GM21360 (cell line): ENCODE measurements at regions not wholly inside any gene's neighbourhood (a gene's known extent, or its start where the extent isn't known, plus 50 kb on each side); places are given as distances from the start of the nearest gene placed in this dataset.
"Not testable (repeated sequence)": the region's sequence is repeated elsewhere in the genome, so short reads cannot be mapped to it uniquely, and the experiment has no call there.

Experiments used
- ATAC-seq: cut with Tn5 transposase; IDR thresholded peaks from one replicate; pipeline ENCODE4 v1.9.1; 2021; ENCODE audit warnings: mild to moderate bottlenecking, moderate library complexity; ENCODE audit not compliant: unreplicated experiment

DNA sequence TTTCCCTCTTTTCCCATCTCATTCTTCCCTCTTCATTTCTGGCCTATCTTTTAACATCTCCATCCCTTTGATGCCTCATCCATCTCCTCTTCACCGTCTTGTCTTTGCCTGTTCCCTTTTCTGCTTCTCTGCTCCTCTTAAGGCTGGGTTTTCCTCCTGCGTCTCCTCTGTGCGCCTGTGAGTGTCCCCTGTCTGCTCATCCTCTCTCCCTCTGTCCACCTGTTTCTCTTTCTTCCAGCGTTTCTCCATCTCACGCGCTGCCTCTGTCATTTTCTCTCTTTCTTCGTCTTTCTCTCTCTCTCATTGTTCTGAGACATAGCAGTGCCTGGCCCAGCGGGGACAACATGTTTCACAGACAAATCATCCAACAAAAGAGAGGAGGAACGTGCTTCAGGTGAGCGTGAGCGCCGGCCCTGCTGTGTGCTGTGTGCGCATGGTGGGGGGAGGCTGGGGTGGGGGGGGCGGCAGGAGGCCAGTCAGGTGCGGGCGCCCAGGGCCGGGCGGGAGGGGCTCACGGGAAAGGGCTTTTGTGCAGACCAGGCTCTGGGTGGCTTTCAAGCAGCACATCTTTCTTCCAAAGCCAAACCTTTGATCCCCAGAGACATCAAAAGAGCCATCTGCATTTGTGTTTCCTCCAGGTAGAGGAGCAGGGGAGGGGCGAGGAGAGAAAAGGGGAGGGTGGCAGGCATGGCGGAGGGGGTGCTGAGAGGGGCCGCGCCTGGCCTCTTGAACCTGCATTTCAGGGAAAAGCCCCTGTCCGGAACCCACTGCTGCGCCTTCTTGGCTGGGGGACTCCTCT, 121.3 kb downstream of the VEGFA start:
- no peak for ATAC-seq

DNA sequence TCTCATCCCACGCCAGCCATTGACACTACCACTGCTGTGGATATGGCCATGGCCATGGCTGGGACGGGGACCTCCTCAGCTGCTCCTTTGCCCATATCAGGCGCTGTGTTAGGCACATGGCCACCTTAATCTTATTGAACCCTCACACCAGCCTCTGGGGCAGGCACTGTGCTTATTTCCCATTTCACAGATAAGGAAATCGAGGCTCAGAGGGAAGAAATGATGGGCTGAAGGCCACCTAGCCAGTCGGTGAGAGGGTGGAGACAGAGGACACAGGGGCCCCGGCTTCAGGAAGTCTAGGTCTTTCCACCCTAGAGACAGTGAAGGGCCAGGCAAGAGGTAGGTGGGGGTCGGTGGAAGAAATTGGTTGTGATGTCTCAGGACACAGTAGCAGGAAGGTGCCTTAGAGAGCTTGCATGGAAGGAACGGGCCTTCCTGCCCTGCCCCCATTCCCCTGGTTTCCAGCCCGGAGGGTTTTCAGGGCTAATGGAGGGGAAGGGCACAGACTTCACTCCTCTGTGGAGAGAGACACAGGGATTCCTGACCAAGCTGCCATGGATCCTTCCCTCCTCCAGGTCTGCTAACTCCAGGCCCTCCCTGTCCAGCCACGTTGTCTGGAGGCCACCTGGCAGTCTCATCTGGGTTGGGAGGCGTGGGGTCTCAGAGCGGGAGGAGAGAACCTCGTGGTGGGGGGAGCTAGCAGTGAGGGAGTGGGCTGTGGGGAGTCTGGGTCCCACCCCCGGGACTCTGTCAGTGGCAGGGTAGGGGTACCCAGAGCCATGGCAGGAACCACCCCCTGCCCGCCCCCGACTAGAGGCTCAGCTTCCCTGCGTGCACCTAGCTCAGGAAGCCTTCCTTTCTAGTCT, 120.4 kb downstream of the VEGFA start:
- ATAC-seq, result no peak

DNA sequence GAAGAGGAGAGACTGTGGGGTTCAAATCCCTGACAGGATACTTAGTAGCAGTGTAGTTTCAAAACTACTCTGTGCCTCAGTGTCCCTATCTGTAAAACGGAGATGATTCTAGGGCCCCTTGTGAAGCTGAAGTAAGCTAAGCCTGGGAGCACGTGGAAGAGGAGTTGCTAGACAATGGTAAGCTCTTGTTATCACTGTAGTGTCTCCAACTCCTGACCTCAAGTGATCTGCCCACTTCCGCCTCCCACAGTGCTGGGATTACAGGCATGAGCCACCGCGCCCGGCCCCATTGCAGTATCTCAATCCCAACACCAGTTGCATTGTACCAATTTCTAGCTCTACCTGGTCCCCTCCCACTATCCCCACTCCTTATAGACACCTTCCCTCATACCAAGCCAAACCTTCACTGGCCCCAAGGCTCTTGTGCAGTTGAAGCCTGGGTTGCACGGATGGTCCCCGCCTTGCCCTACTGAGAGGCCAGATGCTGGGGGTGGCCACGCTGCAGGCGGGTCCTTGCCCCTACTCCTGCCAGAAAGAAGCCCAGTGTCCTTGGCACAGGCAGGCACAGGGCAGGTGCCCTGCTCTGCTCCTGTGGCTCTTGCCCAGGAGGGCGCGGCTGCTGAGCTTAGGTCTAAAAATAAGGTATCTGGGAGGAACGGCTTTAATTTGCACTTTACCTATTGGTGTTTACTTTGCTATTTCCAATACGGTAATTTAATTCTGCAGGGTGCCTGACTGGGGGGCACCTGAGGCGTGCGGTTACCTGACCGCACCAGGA, 118.1 kb downstream of the VEGFA start:
- no peak for ATAC-seq

DNA sequence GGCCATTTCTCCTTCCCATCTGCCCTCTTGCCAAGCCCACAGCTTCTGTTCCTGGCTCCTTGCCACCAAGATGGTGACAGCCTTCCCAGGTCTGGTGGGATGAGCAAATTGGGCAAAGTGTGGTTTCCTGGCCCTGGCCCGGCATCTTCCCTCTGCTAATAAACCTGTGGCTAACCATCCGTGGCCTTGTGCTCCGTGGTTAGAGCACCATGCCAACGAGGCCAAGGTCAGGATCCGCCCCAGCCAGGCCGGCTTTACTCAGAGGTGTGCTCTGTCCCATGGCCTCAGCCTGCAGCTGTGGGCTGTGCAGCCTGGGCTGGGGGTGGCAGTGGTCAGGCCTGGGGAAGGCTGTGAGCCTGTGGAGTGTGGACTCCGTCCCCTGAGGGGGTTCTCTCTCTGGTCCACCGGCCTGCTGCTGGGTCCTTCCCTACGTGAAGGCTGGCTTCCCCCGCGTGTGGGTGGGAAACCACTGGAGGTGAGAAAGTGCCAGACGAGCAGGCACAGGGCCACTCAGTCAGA, 117.4 kb downstream of the VEGFA start:
- ATAC-seq, result no peak

DNA sequence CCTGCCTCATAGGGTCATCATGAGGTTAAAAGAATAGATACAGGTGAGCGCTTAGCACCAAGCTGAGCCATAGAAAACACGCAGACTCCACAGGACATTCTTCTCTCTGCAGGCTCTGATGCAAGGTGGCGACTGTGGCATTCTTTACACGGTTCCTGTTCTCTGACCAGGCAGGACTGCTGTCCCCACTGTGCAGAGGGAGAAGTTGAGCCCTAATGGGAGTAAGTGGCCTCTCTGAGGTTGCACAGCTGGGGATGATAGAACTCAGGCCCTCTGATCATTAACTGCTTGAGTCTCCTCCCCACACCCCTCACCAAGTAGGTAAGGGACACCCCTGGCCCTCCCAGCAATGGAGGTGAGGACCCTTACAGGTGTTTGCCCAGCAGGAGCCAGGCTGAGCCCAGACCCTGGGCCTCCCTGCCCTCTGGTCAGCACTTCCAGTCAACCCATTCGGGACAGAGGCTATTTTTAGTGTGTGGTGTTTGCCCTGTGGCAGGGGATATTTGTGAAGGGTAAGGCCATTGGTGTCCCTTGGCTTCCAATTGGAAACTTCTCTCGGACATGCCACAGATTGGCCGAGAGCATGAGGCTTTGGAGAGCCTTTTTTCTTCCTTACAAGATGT, 116.8 kb downstream of the VEGFA start:
- ATAC-seq, result no peak

DNA sequence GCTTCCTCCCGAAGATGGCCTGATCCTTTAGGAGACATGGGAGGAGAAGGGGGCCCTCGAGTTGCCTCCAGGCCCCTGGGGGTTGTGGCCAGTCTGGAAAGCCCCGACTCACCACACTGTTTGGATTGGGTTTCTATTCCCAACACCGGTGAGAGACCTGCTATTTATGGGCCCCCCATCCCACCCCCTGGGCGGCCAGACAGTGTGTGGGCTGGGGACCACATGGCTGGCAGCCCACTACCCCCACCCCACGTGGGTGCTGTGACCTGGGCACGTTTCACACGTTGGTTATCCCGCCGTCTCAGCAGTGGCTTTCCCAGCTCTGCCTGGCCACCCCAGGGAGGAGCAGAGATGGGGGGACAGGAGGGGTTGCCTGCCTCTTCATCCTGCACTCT, 116.1 kb downstream of the VEGFA start:
- no peak for ATAC-seq

DNA sequence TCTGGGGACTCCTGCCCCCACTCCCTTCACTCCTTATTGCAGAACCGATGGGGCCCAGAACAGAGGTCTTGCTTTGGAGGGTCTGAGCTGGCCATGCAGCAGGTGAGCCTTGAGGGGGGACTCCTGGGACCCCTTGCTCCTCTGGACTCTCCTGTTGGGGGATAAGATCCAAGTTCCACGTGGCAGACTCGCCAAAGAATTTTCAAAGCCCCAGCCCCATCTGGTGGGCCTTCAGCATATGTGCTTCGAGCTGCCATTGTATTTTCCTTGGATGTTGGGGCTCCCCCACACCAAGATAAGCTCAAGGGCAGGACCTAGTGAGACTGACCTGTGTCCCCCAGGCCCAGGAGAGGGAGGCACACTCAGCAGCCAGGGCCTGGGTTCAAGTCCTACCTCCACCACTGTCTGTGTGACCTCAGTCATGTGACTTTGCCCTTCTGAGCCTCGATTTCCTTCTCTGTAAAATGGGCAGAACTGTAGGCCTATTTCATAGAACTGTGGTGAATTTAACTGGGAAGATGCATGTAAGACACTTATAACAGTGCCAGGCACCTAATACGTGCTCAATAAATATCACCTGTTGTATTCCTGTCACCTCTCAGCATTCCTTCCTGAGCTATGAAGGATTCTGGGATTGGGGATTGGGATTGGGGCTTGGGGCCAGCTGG, 115.5 kb downstream of the VEGFA start:
- no peak for ATAC-seq

DNA sequence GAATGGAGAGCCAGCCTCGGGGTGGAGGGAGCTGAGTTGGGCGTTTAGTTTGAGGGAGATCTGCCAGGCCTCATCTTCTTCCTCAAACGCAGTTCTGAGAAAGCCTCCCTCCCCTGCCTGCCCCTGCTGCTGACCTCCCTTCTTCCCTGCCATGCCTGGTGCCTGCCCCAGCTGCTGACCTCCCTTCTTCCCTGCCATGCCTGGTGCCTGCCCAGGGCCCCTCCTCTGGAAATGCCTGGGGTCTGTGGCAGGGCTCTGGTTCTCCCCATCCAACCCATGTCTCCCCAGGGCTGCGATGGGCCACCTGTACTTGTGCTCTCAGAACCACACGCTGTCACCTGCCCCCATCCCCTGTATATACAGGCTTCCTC, 114.6 kb downstream of the VEGFA start:
- no peak for ATAC-seq

DNA sequence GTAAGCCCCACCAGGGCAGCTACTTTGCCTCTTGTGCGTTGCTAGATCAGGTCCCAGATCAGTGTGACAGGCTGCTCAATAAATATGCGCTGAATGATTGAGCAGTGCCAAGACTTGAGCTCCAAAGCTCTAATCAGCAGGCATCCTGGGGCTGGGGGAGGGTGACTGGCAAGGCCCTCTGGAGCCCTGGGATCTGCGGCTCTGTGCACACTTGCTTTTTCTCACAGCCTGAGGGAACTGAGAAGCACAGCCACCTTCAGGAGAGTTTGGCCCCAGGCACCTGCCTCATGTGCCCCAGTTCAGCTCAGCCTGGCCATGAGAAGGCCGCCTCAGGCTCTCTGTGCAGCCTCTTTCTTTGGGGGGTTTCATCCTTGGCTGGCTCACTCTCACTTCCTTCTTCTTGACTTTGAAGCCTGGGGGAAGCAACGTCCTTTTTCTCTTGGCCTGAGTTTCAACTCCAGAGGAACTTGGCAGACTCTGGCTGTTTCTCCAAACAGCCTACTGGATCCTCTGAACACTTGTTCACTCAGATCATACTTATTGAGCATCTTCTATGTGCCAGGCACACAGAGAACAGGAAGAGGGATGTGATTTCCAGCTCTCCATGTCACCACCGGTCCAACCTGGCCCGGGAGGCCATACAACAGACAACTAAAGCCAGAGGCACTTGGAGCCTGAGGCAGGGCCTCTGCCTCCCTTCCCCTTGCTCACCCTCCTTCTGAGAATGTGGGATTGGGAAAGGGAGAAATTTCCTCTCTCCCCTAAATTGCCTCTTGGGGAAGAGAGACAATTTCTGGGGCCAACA, 114.0 kb downstream of the VEGFA start:
- ATAC-seq, result no peak

DNA sequence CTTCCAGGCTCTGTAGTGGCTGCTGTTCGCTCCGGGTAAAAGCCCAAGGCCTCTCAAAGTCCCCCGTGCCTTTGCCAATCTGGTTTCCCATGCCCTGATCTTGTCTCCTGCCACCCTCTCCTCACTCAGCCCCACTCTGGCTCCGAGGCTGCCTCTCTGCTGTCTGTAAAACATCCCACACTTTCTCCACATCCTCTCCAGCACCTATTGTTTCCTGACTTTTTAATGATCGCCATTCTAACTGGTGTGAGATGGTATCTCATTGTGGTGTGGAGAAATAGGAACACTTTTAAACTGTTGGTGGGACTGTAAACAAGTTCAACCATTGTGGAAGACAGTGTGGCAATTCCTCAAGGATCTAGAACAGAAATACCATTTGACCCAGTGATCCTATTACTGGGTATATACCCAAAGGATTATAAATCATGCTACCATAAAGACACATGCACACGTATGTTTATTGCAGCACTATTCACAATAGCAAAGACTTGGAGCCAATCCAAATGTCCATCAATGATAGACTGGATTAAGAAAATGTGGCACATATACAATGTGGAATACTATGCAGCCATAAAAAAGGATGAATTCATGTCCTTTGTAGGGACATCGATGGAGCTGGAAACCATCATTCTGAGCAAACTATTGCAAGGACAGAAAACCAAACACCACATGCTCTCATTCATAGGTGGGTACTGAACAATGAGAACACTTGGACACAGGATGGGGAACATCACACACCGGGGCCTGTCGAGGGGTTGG, 112.9 kb downstream of the VEGFA start:
- not testable (repeated sequence) for ATAC-seq

DNA sequence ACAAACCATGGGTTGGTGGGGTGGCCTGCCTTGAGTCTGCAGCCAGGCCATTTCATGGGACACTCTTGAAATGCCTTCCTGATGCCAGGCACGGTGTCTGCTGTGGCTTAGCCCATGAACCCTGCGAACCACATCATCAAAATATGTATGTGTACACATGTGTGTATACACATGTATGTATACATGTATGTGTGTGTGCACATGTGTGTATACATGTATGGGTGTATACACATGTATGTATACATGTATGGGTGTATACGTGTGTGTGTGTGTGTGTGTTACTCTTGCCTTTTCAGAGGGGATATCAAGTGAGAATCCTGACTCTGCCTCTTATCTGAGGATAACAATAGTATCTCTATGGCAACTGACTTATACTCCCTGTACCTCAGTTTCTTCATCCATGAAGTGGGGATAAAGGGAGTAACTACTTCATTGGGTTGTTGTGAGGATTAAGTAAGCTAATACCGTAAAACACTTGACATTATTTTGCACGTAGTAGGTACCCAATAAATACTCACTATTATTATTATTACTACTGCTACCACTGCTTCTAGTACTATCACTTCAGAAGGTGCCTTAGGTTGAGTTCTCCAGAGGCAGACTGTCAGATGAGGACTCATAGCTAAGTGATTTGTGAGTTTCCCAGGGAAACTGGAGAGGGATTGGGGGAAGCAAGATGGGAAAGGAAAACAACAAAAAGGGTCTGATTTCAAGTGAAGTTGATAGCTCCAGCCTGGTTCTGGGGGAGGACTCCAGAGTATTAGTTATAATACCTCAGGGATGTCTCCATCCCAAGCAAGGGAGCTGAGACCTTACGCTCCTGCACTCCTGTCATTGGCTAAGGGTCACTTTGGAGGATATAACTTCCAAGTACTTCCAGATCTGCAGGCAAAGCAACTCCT, 110.5 kb downstream of the VEGFA start:
- ATAC-seq, result no peak

DNA sequence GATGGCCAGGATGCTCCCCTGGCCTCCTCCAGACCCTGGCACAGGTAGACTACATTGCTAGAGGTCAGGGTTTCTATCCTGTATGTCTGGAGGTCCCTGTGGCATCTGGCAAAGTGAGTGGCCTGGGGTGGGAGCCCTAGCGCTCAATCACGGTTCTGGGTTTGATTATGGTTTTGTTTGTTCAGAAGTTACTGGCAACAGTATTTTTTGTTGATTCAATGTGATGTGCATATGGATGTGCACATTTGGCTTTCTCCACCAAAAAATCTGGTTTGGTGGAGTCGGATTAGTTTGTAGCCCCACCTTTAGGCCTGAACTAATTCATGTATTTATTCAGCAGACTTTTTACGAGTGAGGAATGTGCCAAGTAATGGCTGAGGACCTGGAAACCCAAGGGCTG, 109.7 kb downstream of the VEGFA start:
- ATAC-seq, result no peak

DNA sequence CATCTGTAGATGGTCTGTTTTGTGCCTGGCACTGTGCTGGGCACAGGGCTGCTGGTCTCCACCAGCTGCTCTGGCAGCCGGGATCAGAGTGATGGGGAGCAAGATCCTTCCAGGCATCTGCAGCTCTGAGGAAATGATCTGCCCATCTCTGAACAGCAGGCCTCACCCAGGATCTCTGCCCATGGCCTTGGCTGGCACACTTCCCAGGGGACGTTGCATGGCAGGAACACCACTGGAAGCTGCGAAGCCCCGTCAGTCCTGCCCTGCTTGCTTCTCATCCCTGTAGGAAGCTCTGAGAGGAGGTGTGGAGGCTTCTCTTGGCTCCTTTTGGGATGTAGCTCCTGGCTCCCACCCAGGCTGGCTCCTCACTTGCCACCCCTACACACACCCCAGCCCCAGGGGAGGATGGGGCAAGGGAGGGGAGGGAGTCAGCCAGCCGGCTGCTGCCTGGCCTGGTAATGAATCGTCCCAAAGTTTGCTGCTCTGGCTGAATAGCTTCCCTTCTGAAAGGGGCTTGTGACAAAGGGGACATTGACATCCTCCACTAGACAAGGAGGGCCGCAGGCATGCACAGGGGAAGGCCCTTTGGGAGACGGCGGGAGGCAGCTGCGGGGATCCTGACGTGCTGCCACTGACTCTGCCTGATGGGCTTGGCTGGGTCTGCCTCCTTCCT, 108.9 kb downstream of the VEGFA start:
- no peak for ATAC-seq

DNA sequence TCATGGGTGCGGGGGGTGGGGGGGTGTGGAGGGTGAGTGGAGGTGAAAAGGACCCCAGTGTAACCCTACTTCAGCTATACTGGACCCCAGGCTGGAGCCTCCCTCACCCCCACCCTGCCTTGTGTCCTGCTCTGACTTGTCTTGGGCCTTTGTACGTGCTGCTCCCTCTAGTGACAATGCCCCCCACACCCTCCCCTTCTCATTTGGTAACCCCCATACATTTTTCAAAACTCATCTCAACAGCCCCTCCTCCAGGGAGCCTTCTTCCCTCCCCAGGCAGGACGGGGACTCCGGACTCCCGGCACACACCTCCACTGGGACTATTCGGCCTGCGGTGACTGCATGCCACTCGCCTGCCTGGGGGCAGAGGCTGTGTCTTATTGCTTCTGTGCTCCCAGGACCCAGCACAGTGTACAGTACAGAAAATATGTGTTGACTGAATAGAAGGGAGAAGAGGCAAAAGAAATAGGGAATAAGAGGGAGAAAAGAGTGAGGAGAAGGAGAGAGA, 108.2 kb downstream of the VEGFA start:
- ATAC-seq, result no peak

DNA sequence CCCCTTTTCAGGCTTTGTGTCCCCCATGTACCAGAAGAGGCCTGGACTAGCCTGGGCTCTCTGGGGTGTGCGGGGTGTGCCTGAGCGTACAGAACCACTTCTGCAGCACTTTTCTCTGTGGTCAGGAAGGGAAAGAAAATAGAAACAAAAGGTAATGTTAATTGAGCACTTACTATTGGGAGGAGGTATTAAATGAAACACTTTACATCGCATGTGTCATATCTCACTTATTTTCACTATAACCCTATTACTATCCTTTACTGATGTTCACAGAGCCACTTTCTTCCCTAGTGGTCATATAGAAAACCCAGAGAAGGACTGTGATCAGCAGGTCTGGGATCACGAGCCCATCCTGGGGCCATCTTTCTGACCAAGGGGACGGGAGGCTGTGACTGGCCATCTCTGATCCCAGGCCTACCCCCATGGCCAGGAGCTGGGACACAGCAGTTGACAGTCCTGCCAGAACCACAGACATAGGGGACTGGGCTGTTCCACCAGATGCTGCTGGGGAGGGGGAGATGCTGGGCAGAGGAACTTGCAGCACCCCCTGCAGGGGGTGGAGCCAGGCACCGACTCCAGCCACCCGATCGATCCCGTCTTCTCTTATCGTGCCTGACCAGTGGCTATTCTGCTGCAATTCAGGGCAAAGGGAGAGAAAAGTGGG, 107.6 kb downstream of the VEGFA start:
- no peak for ATAC-seq

DNA sequence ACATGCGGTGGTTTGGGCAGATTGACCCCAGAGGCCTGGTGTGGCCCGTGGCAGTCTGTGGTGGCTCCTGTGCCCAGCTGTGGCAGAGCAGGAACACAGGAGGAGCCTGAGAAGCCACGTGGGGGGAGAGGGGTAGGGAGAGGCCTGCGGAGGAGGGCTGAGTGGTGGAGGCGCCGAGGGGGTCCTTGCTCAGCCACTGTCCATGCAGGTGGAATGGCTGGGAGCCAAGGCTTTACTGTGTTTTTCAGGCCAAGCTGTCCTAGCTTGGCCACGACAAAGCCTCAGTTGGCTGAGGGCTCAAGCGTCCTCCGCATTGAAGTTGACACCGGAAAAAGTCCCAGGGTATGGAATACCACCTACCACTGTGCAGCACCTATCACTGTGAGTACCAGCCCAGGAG, 107.0 kb downstream of the VEGFA start:
- ATAC-seq, result no peak
